D721Med (cell line): ENCODE measurements at regions not wholly inside any gene's neighbourhood (a gene's known extent, or its start where the extent isn't known, plus 50 kb on each side); places are given as distances from the start of the nearest gene placed in this dataset.

Experiments used
- DNase-seq: peaks from one replicate; pipeline ENCODE4 v3.0.0; 2011; ENCODE audit warnings: low spot score; ENCODE audit not compliant: insufficient read length
- FAIRE-seq: peaks from 2 replicates; lab custom pipeline; 2011; peaks lifted over from hg19 to GRCh38; lab: Jason Lieb, UNC
- TF ChIP-seq, protein P1 (sequence below): IDR thresholded peaks from 2 replicates; pipeline ENCODE4 v1.5.1; 2012; ENCODE audit warnings: mild to moderate bottlenecking, control low read depth; ENCODE audit not compliant: insufficient read depth; ENCODE audit errors: missing control alignments

DNA sequence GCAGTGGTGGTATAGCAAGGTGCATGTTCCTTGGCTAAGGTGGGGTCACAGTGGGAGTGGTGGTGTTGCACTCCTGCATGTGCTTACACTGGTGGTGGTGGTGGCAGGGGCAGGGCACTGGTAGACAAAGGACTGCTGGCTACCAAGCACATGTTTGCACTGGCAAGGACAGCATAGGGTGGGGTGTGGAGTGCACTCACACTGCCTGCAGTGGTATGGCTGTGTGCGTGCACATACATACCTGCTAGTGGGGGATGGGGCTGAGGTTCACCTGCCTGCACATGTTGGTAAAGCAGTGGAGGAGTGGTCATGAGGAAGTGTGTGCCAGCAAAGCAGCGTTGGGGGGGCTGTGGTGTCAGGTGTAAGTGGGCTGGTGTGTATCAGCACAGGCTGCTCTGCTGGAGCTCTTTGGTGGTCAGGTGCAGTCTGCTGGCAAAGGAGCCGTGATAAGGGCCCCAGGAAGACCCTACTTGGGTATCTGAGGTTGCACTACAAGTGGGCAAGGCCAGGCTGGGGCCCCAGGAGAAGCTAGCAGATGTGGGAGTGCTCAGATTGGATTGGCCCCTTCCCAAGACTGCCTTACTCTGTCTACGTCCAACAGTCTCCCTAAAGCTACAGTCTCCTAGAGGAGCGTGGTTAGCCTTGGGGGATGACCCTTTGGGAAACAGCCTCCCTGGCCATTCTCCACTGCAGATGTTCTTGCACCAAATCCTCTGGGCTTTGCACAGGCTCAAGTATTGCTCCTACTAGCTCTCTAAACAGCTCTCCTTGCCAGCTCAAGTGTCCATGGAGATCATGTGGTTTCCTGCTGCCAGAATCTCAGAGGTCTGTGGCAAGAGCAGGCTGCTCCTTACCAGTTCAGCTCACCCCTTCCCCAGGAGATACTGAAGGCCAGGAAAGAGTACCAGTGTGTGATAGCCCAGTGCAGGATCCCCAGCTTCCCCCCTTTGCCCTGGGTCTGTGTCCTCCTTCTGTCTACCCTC lies 486.3 kb upstream of the PABPC4L start:
- DNase-seq, result no peak
- no peak for FAIRE-seq
- TF ChIP-seq, protein P1, sequence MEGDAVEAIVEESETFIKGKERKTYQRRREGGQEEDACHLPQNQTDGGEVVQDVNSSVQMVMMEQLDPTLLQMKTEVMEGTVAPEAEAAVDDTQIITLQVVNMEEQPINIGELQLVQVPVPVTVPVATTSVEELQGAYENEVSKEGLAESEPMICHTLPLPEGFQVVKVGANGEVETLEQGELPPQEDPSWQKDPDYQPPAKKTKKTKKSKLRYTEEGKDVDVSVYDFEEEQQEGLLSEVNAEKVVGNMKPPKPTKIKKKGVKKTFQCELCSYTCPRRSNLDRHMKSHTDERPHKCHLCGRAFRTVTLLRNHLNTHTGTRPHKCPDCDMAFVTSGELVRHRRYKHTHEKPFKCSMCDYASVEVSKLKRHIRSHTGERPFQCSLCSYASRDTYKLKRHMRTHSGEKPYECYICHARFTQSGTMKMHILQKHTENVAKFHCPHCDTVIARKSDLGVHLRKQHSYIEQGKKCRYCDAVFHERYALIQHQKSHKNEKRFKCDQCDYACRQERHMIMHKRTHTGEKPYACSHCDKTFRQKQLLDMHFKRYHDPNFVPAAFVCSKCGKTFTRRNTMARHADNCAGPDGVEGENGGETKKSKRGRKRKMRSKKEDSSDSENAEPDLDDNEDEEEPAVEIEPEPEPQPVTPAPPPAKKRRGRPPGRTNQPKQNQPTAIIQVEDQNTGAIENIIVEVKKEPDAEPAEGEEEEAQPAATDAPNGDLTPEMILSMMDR, result no peak

DNA sequence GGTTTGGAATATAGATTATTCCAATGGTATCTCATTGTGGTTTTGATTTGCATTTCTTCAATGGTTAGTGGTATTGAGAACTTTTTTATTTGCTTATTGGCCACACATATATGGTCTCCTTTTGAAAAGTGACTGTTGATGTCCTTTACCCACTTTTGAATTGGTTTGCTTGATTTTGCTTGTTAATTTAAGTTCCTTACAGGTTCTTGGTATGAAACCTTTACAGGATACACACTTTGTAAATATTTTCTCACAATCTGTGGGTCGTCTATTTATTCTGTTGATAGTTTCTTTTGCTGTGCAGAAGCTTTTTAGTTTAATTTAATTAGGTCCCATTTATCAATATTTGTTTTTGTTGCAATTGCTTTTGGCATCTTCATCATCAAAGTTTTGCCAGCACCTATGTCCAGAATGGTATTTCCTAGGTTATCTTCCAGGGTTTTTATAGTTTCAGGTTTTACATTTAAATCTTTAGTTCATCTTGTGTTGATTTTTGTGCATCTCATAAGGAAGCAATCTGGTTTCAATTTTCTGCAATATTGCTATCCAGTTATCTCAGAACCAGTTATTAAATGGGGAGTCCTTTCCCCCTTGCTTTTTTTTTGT lies 475.7 kb upstream of the PABPC4L start:
- TF ChIP-seq, protein P1, result no peak
- no peak for FAIRE-seq
- no peak for DNase-seq

DNA sequence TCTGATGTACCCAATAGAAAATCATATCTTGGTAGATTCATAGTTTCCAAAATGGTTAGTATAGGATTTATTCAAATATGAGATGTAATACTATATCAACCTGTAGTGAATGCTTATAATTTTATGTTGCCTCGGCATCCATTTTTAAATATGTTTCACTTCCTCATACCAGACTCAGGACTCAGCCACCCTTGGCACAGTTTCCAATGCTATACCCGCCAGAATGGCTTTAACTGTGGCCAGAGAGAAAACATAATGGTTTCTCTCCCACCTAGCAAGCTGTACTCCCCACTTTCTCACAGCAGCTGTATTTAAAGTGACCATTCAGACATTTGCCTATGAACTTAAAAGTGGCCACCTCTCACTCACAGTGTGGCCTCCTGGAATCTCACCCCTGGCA lies 466.6 kb upstream of the PABPC4L start:
- TF ChIP-seq, protein P1, result no peak
- FAIRE-seq, result no peak
- DNase-seq, result no peak

GRCh38 chr4:134666640-134667039 lies 465.1 kb upstream of the PABPC4L start:
- TF ChIP-seq, protein P1, result no peak
- FAIRE-seq, result no peak
- no peak for DNase-seq

- FAIRE-seq (no peak), DNase-seq (no peak)
- TF ChIP-seq, protein P1, result no peak
Observed at GRCh38 chr4:134665429-134665828, 463.8 kb upstream of the PABPC4L start.

GRCh38 chr4:134663742-134664141 lies 462.2 kb upstream of the PABPC4L start:
- DNase-seq (no peak), FAIRE-seq (no peak)
- TF ChIP-seq, protein P1, result no peak
